ENCODE measurements at regions not wholly inside any gene's neighbourhood (a gene's known extent, or its start where the extent isn't known, plus 50 kb on each side); places are given as distances from the start of the nearest gene placed in this dataset.

DNA sequence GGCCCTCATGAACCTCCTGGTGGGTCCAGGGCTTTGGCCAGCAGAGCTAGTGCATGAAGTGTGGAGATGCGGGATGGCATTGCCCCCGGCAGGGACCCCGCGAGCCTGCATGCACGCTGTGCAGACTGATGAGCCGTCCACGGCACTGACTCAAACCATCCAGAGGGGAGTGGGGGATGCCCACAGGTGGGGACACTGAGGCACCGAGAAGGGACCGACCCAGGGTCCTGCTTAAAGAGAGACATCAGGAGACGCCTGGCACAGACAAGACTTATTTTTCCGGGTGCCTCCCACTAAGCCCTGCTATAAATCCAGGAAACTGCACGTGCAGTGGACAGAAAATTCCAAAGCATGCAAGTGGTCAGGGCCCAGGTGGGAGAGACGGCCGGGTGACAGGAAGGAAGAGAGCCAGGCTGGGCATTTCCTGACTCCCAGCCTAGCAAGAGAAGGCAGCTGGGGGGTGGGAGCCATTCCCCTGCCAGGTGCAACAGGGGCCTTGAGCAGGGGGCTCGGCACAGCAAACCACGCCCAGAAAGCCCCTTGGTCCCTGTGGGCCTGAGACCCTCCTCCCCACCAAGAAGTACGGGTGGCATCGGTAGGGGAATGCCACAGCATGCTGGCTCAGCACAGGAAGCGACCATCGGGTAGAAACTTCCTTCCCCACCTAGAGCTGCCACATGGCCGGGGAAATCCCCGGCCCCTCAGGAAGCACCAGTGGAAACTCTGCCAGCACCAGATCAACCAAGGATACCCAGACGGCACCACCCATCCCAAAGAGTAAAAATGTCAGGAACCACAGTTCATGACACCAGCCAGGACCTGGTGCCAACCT lies 91.5 kb downstream of the FOXL3 start:
- peaks cover 21% of the 10 kb centered on the region for H3K4me1 Mint-ChIP-seq (ENCODE audit: low read depth)
- H3K36me3 Mint-ChIP-seq (ENCODE audit: low read depth), result no peaks in the 10 kb centered on the region
- peak overlapping the region; percentile 56 for H3K27ac Mint-ChIP-seq
- peaks cover 19% of the 10 kb centered on the region for H3K9me3 Mint-ChIP-seq
- no peaks in the 10 kb centered on the region for H3K27me3 Mint-ChIP-seq
- peak overlapping the region; percentile 26 for H3K4me3 Mint-ChIP-seq

- peak overlapping the region; percentile 56 for H3K27ac Mint-ChIP-seq
- H3K27me3 Mint-ChIP-seq, result no peaks in the 10 kb centered on the region
Observed at GRCh38 chr7:382043-382400, 92.1 kb downstream of the FOXL3 start.

DNA sequence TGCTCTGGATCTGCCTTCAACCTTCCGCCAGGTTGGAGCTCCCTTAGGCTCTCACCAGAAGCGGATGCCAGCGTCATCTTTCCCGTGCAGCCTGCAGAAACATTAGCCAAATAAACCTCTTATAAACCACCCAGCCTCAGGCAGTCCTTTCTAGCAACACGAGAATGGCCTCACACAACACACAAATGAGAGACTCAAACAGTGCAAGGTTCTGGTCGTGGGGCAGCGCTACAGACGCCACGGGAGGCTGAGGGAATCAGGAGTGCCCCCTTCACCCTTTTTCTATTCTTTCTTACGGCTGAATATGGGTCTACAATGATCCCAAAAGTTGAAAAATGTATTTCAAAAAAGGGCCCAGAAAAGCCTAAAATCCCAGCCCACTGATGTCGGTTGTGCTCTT lies 96.4 kb downstream of the FOXL3 start:
- H3K4me3 Mint-ChIP-seq, result no peak overlapping the region
- H3K36me3 Mint-ChIP-seq (ENCODE audit: low read depth), result no peaks in the 10 kb centered on the region
- no peaks in the 10 kb centered on the region for H3K27me3 Mint-ChIP-seq
- peaks cover 13% of the 10 kb centered on the region for H3K4me1 Mint-ChIP-seq (ENCODE audit: low read depth)
- H3K27ac Mint-ChIP-seq, result no peak overlapping the region
- H3K9me3 Mint-ChIP-seq, result peaks cover 19% of the 10 kb centered on the region

More at GRCh38 chr7:382043-382400, 92.1 kb downstream of the FOXL3 start:
- no peak overlapping the region for H3K4me3 Mint-ChIP-seq
- no peaks in the 10 kb centered on the region for H3K36me3 Mint-ChIP-seq (ENCODE audit: low read depth)
- peaks cover 21% of the 10 kb centered on the region for H3K4me1 Mint-ChIP-seq (ENCODE audit: low read depth)
- H3K9me3 Mint-ChIP-seq, result peaks cover 19% of the 10 kb centered on the region

GRCh38 chr7:387132-388022 lies 97.4 kb downstream of the FOXL3 start:
- Mint-ChIP-seq H3K27me3 (no peaks in the 10 kb centered on the region), H3K4me1 (ENCODE audit: low read depth) (peaks cover 3% of the 10 kb centered on the region), H3K9me3 (peaks cover 19% of the 10 kb centered on the region), H3K4me3 (no peak overlapping the region), H3K36me3 (ENCODE audit: low read depth) (no peaks in the 10 kb centered on the region), H3K27ac (no peak overlapping the region)

- no peak overlapping the region for H3K27ac Mint-ChIP-seq
- H3K4me1 Mint-ChIP-seq (ENCODE audit: low read depth), result peaks cover 3% of the 10 kb centered on the region
- H3K36me3 Mint-ChIP-seq (ENCODE audit: low read depth), result no peaks in the 10 kb centered on the region
- no peaks in the 10 kb centered on the region for H3K27me3 Mint-ChIP-seq
- peaks cover 17% of the 10 kb centered on the region for H3K9me3 Mint-ChIP-seq
- no peak overlapping the region for H3K4me3 Mint-ChIP-seq
Observed at GRCh38 chr7:388023-388960, 98.3 kb downstream of the FOXL3 start.

GRCh38 chr7:388961-389701 lies 99.2 kb downstream of the FOXL3 start:
- Mint-ChIP-seq H3K4me3 (no peak overlapping the region), H3K27ac (no peak overlapping the region), H3K9me3 (peaks cover 9% of the 10 kb centered on the region), H3K27me3 (no peaks in the 10 kb centered on the region), H3K4me1 (ENCODE audit: low read depth) (peaks cover 3% of the 10 kb centered on the region), H3K36me3 (ENCODE audit: low read depth) (no peaks in the 10 kb centered on the region)

DNA sequence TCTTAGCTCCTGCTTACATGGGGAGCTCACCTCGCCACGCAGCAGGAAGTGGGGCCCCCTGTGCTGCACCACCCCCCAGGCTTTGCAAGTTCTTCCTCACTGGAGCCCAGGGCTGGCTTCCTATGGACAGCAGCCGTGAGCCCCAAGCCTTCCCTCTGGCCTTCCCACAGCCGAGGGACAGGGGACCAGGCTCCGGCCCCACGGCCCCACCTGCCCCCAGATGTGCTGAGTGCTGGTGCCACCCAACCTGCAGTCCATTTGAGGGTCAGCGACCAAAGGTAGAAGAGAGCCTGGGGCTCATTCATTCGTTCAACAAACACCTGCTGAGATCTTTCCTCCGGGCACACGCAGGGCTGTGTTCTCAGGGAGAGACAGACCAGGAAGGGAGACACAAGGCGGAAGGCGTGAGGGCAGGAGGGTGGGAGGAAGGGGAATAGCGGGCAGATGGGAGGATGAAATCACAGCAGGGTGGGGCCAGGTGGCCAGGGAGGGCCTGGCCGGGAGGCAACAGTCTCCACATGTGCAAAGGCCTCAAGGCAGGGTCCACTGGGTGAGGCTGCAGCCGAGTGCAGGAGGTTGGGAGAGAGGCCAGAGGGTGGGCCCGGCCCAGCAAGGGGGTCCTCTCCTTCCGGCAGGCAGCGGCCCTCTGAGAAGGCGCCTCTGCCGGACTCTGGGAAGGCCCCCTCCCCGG lies 100.1 kb downstream of the FOXL3 start:
- Mint-ChIP-seq H3K36me3 (ENCODE audit: low read depth) (no peaks in the 10 kb centered on the region), H3K27me3 (no peaks in the 10 kb centered on the region), H3K4me1 (ENCODE audit: low read depth) (peaks cover 3% of the 10 kb centered on the region), H3K4me3 (no peak overlapping the region), H3K27ac (no peak overlapping the region), H3K9me3 (peaks cover 9% of the 10 kb centered on the region)

- Mint-ChIP-seq H3K4me1 (ENCODE audit: low read depth) (peaks cover 3% of the 10 kb centered on the region), H3K36me3 (ENCODE audit: low read depth) (peaks cover 4% of the 10 kb centered on the region), H3K27ac (no peak overlapping the region), H3K9me3 (peaks cover 10% of the 10 kb centered on the region), H3K27me3 (no peaks in the 10 kb centered on the region), H3K4me3 (no peak overlapping the region)
Observed at GRCh38 chr7:390761-391410, 100.9 kb downstream of the FOXL3 start.

- Mint-ChIP-seq H3K4me1 (ENCODE audit: low read depth) (peaks cover 3% of the 10 kb centered on the region), H3K9me3 (peaks cover 16% of the 10 kb centered on the region), H3K27ac (no peak overlapping the region), H3K27me3 (no peaks in the 10 kb centered on the region), H3K36me3 (ENCODE audit: low read depth) (peaks cover 10% of the 10 kb centered on the region), H3K4me3 (no peak overlapping the region)
Observed at GRCh38 chr7:391411-391951, 101.5 kb downstream of the FOXL3 start.

GRCh38 chr7:391961-392524 lies 102.1 kb downstream of the FOXL3 start:
- H3K36me3 Mint-ChIP-seq (ENCODE audit: low read depth), result peaks cover 13% of the 10 kb centered on the region
- H3K4me3 Mint-ChIP-seq, result no peak overlapping the region
- peaks cover 22% of the 10 kb centered on the region for H3K9me3 Mint-ChIP-seq
- no peaks in the 10 kb centered on the region for H3K27me3 Mint-ChIP-seq
- H3K27ac Mint-ChIP-seq, result no peak overlapping the region
- peaks cover 3% of the 10 kb centered on the region for H3K4me1 Mint-ChIP-seq (ENCODE audit: low read depth)

DNA sequence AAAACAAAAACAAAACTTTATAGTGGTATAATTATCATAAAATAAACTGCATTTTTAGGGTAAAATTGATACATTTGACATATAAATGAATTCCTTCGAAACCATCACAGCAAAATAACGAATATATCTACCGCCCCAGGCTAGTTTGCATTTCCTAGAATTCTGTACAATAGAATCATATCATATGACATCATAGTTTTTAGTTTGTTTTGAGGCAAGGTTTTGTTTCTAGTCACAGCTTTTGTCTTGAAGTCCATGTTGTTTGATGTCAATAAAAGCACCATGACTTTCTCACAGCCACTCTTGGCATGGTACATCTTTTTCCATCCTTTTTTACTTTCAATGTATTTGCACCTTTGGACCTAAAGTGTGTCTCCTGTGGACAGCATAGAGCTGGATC lies 102.9 kb downstream of the FOXL3 start:
- peaks cover 3% of the 10 kb centered on the region for H3K4me1 Mint-ChIP-seq (ENCODE audit: low read depth)
- no peaks in the 10 kb centered on the region for H3K27me3 Mint-ChIP-seq
- H3K36me3 Mint-ChIP-seq (ENCODE audit: low read depth), result peaks cover 13% of the 10 kb centered on the region
- H3K9me3 Mint-ChIP-seq, result peaks cover 27% of the 10 kb centered on the region
- H3K27ac Mint-ChIP-seq, result no peak overlapping the region
- H3K4me3 Mint-ChIP-seq, result no peak overlapping the region

DNA sequence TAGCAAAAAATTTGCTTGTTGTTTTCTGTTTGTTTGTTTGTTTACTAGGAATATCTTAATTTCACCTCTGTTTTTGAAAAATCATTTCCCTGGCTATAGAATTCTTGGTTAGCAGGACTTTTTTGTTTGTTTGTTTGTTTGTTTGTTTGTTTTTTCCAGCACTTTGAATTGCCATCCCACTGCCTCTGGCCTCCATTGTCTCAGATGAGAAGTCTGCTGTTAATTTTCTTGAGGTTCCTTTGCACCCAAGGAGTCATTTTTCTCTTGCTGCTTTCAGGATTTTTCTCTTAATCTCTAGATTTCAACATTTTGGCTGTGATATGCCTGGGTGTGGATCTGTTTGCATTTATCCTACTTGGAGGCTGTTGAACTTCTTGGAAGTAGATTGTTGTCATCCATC lies 105.7 kb downstream of the FOXL3 start:
- no peaks in the 10 kb centered on the region for H3K4me1 Mint-ChIP-seq (ENCODE audit: low read depth)
- H3K9me3 Mint-ChIP-seq, result peaks cover 42% of the 10 kb centered on the region
- H3K27ac Mint-ChIP-seq, result no peak overlapping the region
- no peak overlapping the region for H3K4me3 Mint-ChIP-seq
- no peaks in the 10 kb centered on the region for H3K27me3 Mint-ChIP-seq
- H3K36me3 Mint-ChIP-seq (ENCODE audit: low read depth), result peaks cover 20% of the 10 kb centered on the region

GRCh38 chr7:398888-399287 lies 108.9 kb downstream of the FOXL3 start:
- Mint-ChIP-seq H3K36me3 (ENCODE audit: low read depth) (peaks cover 20% of the 10 kb centered on the region), H3K27ac (no peak overlapping the region), H3K9me3 (peaks cover 38% of the 10 kb centered on the region), H3K4me3 (no peak overlapping the region), H3K4me1 (ENCODE audit: low read depth) (no peaks in the 10 kb centered on the region), H3K27me3 (no peaks in the 10 kb centered on the region)

Data from stimulated activated naive CD8-positive, alpha-beta T cell treated with anti-CD3 and anti-CD28 coated beads, Interleukin-15, Interleukin-2, amounts not matched to agents 100 ng/mL and 50 ng/mL, for 24 hours (primary cell).